GM12891 (cell line): ENCODE measurements at regions not wholly inside any gene's neighbourhood (a gene's known extent, or its start where the extent isn't known, plus 50 kb on each side); places are given as distances from the start of the nearest gene placed in this dataset.

Source experiments
- POLR2A ChIP-seq: IDR thresholded peaks from 2 replicates; pipeline ENCODE4 v1.6.1; 2011; ENCODE audit warnings: low read depth, low read length, control low read depth
- POLR2AphosphoS5 ChIP-seq: IDR thresholded peaks from 2 replicates; pipeline ENCODE4 v1.6.1; 2011; ENCODE audit warnings: low read depth, low read length, control low read depth

- TF ChIP-seq POLR2A (no peak), POLR2AphosphoS5 (no peak)
Observed at GRCh38 chr6:112957536-112957916, 610.4 kb downstream of the RFPL4B start.
